GM21825 (cell line): ENCODE measurements at regions not wholly inside any gene's neighbourhood (a gene's known extent, or its start where the extent isn't known, plus 50 kb on each side); places are given as distances from the start of the nearest gene placed in this dataset.

Source experiments
- ATAC-seq: cut with Tn5 transposase; IDR thresholded peaks from one replicate; pipeline ENCODE4 v1.9.1; 2021; ENCODE audit warnings: mild to moderate bottlenecking, moderate library complexity; ENCODE audit not compliant: unreplicated experiment

- no peak for ATAC-seq
Observed at GRCh38 chr6:105771313-105771970, 314.7 kb upstream of the PRDM1 start.

DNA sequence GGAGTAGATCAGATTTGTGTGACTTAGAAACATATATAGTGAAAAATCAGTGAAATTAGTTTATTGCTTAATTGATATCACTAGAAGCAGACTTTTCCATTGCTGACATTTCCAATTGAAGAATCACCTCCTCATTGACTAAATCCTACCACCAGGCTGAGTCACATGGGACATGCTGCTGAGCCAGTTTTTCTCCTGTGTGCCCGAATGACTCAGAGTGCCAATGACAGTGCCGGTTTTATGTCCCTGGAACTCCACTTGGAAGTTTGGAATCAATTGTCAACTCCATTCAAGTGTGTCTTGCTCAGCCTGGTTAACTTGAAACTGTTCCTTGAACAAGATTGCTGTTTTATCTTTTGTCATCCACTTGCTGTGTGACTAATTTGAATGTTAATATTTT lies 316.1 kb upstream of the PRDM1 start:
- no peak for ATAC-seq

DNA sequence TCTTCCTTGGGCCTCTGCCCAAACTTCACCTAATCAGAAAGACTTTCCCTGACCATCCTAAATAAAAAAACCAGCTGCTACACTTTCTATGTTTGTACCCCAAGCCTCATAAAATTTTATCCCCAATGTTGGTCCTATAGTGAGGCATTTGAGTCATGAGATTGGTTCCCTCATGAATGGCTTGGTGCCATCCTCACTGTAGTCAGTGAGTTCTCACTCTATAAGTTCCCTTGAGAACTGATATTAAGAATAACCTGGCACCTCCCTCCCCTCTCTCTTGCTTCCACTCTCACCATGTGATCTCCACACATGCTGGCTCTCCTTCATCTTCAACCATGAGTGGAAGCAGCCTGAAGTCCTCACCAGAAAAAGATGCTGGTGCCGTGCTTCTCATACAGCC lies 316.9 kb upstream of the PRDM1 start:
- ATAC-seq, result no peak

GRCh38 chr6:105767541-105767940 lies 318.6 kb upstream of the PRDM1 start:
- no peak for ATAC-seq

DNA sequence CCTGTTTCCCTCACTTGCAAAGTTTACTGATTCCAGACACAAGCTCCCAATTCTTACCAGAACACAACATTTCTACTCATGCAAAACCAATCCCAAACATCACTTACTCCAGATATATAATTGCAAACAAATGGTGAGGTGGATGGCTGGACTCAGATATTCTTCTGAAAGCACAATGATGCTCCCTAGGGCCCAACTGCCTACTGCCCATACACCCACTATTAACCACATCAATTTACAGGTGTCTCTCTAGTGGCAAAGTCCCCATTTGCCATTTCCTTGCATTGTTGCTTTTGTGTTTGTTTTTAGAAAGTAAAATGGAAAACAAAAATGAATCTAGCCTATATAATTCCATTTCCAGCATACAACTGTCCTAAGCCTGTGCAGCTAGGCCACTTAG lies 320.9 kb upstream of the PRDM1 start:
- ATAC-seq, result no peak

DNA sequence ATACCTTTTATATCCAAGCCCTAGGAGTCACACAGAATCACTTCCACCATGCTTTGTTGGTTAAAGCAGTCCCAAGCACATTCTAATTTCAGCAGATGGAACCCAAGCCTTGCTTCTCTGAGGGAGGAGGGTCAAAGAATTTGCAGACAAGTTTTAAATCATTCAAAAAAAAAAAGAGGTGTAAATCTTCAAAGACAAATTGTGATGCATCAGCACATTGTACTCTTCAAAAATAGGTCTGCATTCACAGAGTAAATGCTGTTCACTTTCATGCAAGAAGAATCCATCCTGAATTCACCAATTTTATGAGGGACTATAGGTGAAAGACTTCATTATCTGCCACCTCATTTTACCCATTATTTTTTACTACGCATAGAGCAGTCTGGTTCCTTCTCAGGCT lies 321.8 kb upstream of the PRDM1 start:
- ATAC-seq, result no peak

- no peak for ATAC-seq
Observed at GRCh38 chr6:105763866-105764265, 322.3 kb upstream of the PRDM1 start.

DNA sequence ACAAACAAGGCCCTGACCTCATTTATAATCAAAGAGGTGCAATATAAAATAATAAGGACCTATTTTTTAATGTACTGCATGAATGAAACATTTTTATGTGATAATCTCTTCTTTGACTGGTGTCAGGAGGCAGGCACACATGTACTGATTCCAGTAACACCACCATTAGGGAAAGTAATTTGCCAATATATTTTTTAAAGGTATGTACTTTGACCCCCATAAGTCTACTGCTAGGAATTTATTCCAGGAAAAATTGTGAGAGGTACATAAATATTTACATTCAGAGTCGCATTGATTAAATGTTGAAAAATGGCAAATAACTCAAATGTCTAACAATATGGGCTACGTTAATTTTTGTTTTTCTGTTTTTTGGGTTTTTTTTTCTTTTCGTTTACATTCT lies 325.4 kb upstream of the PRDM1 start:
- ATAC-seq, result no peak

DNA sequence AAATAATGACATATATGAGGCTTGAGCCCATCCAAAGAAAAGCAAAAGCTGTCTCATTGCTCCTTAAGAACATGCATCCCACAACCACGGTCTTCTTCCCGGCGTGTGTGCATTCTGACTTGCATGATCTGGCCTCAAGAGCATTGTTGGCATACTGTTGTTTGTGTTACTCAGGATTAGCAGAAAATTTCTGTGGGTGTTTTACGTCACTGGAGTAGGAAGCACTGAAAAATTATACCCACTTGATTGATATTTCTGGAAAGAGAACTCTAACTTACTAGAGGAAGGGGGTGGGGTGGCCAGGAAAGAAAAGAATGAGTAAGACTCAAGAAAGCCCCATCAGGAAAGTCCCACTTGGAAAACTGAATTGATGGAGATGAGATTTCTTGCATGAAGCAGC lies 326.2 kb upstream of the PRDM1 start:
- no peak for ATAC-seq

- ATAC-seq, result no peak
Observed at GRCh38 chr6:105759015-105759414, 327.1 kb upstream of the PRDM1 start.

DNA sequence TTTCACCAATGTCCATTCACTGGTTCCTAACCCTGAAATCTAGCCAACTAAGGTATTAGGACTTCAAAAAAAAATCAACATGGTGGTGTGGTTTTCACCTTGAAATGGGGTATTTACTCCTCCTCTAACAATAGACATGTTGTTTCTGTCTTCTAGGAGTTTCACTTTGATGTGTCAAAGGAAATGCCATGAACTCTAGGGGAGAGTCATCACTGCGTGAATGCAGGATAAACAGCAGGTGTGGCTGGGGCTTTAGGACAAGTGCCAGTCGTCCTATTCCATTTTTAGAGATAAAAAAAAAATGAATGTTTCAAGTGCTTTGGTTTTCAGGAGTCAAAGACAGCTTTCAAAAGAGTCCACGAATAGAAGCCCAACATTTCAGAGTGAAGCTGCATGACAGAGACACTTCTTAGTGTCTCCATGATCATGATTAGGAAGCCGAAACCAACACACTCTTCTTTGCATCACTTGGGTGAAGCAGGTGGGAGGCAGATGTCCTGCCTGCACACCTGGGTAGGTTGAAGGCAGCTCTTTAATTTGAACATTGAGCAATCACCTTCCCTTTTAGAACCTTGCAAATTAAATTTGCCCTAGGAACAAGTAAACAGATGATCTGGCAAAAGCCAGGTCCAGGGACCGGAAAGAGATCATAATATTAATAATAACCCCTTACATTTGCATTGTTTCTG lies 328.5 kb upstream of the PRDM1 start:
- peak; percentile 96 for ATAC-seq

DNA sequence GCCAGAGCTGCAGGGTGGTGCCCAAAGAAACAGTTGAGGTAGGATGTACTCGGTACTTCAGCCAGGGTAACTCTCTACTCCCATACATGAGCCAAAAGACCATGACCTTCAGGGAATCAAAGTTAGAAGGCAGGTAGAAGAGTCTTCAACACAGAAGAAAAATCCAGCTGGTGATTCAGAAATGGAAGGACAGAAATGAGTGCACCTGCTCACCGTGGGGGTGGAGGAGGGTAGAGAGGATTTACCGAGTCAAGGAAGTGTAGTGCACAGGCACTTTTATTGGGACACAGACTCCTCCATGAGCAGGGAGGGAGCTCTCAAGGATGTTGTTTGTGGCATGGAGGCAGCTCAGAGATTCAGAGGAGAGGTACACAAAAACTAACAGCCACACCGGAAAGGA lies 330.3 kb upstream of the PRDM1 start:
- no peak for ATAC-seq

- no peak for ATAC-seq
Observed at GRCh38 chr6:105753620-105754211, 332.4 kb upstream of the PRDM1 start.

DNA sequence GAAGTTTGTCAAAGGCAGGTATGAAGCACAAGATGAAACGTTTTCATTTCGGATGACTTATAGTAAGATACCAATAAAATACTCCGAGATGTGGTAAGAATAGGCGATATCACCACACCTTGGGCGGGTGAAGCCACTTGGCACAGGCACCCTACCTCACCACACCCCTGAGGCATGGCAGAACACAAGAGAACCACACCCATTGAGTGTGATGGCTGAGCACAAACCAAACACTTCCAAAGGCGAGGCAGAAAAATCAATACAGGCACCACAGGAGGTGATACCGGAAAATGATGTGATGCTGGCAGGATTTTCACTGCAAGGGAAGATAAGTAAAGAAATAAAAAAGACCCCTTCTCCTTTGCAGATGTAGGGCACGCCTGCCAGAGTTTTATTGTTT lies 332.9 kb upstream of the PRDM1 start:
- no peak for ATAC-seq

DNA sequence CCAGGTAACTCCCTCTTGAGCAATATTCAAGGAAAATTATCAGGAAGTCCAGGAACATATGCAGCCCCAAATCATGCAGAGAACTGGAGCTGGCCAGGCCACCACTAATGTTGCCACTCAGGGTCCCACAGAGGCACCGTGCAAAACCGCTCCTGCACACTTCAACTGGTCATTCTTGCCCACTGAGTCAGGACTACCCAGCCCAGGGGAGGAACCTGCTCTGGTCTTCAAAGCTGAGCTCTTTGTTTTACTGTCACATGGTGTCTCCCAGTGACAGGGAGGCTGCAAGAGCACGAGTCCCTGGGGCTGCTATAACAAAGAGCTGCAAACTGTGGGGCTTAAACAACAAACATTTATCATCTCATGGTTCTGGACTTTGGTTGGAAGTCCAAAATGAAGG lies 336.0 kb upstream of the PRDM1 start:
- no peak for ATAC-seq

DNA sequence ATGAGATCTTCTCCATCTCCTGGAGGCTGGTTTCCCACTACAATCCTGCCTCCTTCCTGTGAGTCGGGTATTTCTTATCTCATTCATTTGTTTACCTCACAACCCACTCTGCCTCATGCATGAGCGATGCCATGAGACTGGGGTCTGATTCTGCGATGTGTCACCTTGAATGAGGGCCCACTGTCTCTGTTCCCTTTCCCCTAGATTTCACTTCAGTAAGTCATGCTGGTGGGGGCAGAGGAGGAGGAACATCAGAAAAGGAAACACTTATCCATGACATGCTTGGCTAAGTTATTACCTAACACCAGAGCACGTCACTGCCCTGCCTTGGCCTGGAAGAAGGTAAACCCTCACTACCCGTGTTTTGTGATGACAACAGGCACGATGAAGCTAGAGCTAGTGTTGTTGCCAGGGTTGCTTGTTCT lies 337.4 kb upstream of the PRDM1 start:
- ATAC-seq, result no peak

DNA sequence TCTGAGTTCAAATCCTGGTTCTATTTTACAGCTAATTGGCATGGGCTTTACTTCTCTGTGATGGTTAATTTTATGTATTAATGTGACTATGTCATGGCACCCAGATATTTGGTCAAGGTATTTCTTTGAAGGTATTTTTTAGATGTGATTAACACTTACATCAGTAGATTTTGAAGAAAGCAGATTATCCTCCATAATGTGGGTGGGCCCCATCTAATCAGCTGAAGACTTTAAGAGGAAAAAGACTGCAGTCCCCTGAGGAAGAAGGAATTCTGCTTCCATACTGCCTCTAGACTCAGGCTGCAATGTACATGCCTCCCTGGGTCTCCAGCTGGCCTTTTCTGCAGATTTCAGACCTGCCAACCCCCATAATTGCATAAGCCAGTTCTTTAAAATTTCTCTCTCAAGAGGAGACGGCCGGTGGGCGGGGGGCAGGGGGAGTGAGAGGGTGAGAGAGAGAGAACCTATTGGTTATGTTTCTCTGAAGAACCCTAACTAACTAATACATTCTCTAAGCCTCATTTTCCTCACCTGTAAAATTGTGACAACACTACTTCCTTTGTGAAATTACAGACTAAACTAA lies 338.2 kb upstream of the PRDM1 start:
- no peak for ATAC-seq

DNA sequence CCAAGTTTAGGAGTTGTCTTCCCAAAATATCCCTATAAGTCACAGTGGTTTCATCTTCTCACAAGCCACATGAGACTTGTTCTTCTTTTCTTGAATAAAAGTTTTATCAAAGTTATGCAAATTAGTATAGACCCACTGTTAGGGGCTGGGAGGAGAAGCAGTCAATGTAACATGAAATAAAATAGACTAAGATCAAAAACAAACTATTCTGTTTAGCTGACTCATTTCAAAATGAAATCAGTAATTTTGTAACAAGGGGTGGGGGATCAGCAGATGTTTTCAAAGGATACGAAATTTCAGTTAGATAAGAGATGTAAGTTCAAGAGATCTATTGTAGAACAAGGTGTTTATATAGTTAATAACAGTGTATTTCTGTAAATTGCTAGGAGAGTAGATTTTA lies 339.6 kb upstream of the PRDM1 start:
- ATAC-seq, result no peak

DNA sequence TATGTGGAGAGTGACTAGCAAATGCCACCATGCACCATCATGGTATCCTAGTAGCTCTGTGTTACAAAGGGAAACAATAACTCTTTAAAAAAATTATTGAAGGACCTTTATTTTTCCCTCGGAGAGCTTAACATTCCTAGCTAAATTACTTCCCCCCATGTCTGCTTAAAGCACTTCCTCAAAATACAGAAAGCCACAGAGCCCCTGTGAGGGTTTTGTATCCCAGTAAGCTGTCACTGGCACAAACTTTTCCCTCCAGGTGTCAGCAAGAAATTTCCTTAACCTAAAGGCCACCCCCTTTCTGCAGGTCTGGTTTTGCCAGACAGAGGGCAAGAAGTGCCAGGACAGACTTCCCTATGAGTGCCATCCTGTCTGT lies 340.0 kb upstream of the PRDM1 start:
- ATAC-seq, result no peak

DNA sequence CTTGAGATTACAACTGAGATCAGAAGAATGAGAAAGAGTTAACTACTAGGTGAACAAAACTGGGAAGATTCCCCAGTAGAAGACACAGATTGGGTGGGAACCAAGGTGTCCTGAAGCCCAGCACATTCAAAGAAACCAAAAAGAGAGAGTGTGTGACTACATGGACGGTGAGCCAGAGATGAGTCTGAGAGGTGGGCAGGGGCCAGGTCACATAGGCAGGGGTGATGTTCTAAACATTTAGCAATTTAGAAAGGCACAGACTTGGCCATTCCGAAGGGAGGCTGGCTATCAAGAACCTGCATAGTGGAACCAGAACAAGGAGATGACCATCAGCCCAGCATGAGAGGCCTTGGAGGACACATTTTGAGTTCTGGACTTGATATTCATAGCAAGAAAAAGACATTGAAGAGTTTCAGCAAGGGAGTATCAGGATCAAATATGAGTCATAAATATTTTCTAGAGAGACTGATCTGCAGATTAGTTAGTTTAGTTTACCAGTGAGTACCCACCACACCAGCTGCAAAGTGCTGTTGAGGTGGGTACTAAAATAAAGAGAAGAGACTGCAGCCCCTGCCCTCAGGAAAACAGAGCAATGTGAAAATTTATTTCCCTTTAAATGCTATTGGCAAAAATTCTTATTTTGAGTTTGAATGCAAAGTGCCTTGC lies 340.5 kb upstream of the PRDM1 start:
- ATAC-seq, result no peak

GRCh38 chr6:105744815-105745214 lies 341.3 kb upstream of the PRDM1 start:
- no peak for ATAC-seq
